NCI-H1436 (cell line): ENCODE measurements at regions not wholly inside any gene's neighbourhood (a gene's known extent, or its start where the extent isn't known, plus 50 kb on each side); places are given as distances from the start of the nearest gene placed in this dataset.

Source experiments
- DNase-seq: peaks from one replicate; lab custom pipeline; 2025; lab: John Stamatoyannopoulos, UW

- no peak for DNase-seq
Measured at GRCh38 chr2:144156736-144157640, 362.9 kb downstream of the ZEB2 start.

GRCh38 chr2:144154205-144154604 lies 365.7 kb downstream of the ZEB2 start:
- no peak for DNase-seq

GRCh38 chr2:144152817-144153271 lies 367.1 kb downstream of the ZEB2 start:
- no peak for DNase-seq

- no peak for DNase-seq
Measured at GRCh38 chr2:144151851-144152250, 368.1 kb downstream of the ZEB2 start.

GRCh38 chr2:144151405-144151804 lies 368.5 kb downstream of the ZEB2 start:
- no peak for DNase-seq

- no peak for DNase-seq
Measured at GRCh38 chr2:144147356-144147755, 372.6 kb downstream of the ZEB2 start.

GRCh38 chr2:144146876-144147275 lies 373.0 kb downstream of the ZEB2 start:
- no peak for DNase-seq

- DNase-seq = no peak
Measured at GRCh38 chr2:144146076-144146475, 373.8 kb downstream of the ZEB2 start.

- no peak for DNase-seq
Measured at GRCh38 chr2:144143294-144144151, 376.4 kb downstream of the ZEB2 start.

- no peak for DNase-seq
Measured at GRCh38 chr2:144140891-144141290, 379.0 kb downstream of the ZEB2 start.

GRCh38 chr2:144137705-144138428 lies 382.1 kb downstream of the ZEB2 start:
- no peak for DNase-seq

GRCh38 chr2:144137272-144137671 lies 382.6 kb downstream of the ZEB2 start:
- no peak for DNase-seq

GRCh38 chr2:144136297-144137010 lies 383.5 kb downstream of the ZEB2 start:
- no peak for DNase-seq

GRCh38 chr2:144133936-144134665 lies 385.8 kb downstream of the ZEB2 start:
- DNase-seq = no peak

- DNase-seq = no peak
Measured at GRCh38 chr2:144132357-144132756, 387.6 kb downstream of the ZEB2 start.

GRCh38 chr2:144131042-144131441 lies 388.9 kb downstream of the ZEB2 start:
- DNase-seq = no peak

- DNase-seq = no peak
Measured at GRCh38 chr2:144130551-144130950, 389.4 kb downstream of the ZEB2 start.

GRCh38 chr2:144128130-144128746 lies 391.7 kb downstream of the ZEB2 start:
- no peak for DNase-seq

- no peak for DNase-seq
Measured at GRCh38 chr2:144127693-144128092, 392.2 kb downstream of the ZEB2 start.

- DNase-seq = no peak
Measured at GRCh38 chr2:144126302-144126701, 393.6 kb downstream of the ZEB2 start.
